SK-N-SH treated with all-trans-retinoic acid at 6 μM for 48 hours (cell line): ENCODE measurements at regions not wholly inside any gene's neighbourhood (a gene's known extent, or its start where the extent isn't known, plus 50 kb on each side); places are given as distances from the start of the nearest gene placed in this dataset.

Source experiments
- RARB ChIP-seq: fragments of 250-450 bp; sonication (Bioruptor Pico); IDR thresholded peaks from 2 replicates; pipeline ENCODE4 v1.8.0; 2021; ENCODE audit warnings: mild to moderate bottlenecking, moderate library complexity
- SNAI2 ChIP-seq: fragments of 250-450 bp; sonication (Bioruptor Pico); IDR thresholded peaks from 2 replicates; pipeline ENCODE4 v1.5.0; 2020; ENCODE audit warnings: mild to moderate bottlenecking, moderate library complexity
- TCF4 ChIP-seq: fragments of 250-450 bp; sonication (Bioruptor Pico); IDR thresholded peaks from 2 replicates; pipeline ENCODE4 v1.8.0; 2021; ENCODE audit warnings: mild to moderate bottlenecking, moderate library complexity, borderline replicate concordance
- ZC3H10 ChIP-seq: fragments of 250-450 bp; sonication (Bioruptor Pico); IDR thresholded peaks from 2 replicates; pipeline ENCODE4 v1.5.1; 2021; ENCODE audit warnings: mild to moderate bottlenecking, moderate library complexity
- ZFP30 ChIP-seq: fragments of 450-650 bp; formaldehyde crosslinking; IDR thresholded peaks from 2 replicates; pipeline ENCODE4 v1.5.0; 2022; ENCODE audit warnings: mild to moderate bottlenecking, moderate library complexity
- ZNF70 ChIP-seq: fragments of 450-650 bp; formaldehyde crosslinking; IDR thresholded peaks from 2 replicates; pipeline ENCODE4 v1.5.0; 2020; ENCODE audit warnings: mild to moderate bottlenecking, moderate library complexity
- ZNF8 ChIP-seq: fragments of 450-650 bp; formaldehyde crosslinking; IDR thresholded peaks from 2 replicates; pipeline ENCODE4 v1.5.0; 2020; ENCODE audit warnings: mild to moderate bottlenecking, moderate library complexity
- TF ChIP-seq, protein P1 (sequence below): fragments of 250-450 bp; sonication (Bioruptor Pico); IDR thresholded peaks from 2 replicates; pipeline ENCODE4 v1.8.0; 2020; ENCODE audit warnings: mild to moderate bottlenecking, moderate library complexity, borderline replicate concordance
- TF ChIP-seq, protein P2 (sequence below): fragments of 250-450 bp; sonication (Bioruptor Pico); IDR thresholded peaks from 2 replicates; pipeline ENCODE4 v1.5.1; 2020; ENCODE audit warnings: low read depth, mild to moderate bottlenecking, moderate library complexity

DNA sequence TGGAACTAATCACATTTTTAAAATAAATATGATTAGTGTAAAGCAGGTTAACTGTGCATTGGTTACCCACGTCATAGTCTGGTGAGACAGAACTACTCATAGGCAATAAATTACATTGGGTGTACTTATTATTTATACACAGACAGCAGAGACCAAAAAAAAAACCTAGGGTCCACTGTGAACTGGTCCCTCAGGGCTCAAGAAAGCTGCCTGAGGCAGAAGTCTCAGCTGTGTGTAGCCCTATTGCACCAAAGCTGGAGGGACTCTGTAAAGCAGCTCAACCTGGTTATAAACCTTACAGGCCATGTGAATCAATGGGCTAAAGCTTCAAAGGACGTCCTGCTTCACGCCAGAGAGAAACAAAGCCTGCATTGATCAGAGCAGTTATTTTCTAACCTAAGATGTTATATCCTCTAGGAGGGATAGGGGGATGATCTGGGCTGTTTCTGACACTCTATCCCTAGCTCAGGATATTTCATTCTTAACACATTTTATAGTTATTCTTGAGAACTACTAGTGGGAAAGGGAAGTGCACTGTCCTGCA, 432.2 kb upstream of the ANO3 start:
- no peak for TF ChIP-seq ZFP30 (CRISPR knock-in tag)
- TF ChIP-seq TCF4 (CRISPR knock-in tag): no peak
- TF ChIP-seq, protein P1, sequence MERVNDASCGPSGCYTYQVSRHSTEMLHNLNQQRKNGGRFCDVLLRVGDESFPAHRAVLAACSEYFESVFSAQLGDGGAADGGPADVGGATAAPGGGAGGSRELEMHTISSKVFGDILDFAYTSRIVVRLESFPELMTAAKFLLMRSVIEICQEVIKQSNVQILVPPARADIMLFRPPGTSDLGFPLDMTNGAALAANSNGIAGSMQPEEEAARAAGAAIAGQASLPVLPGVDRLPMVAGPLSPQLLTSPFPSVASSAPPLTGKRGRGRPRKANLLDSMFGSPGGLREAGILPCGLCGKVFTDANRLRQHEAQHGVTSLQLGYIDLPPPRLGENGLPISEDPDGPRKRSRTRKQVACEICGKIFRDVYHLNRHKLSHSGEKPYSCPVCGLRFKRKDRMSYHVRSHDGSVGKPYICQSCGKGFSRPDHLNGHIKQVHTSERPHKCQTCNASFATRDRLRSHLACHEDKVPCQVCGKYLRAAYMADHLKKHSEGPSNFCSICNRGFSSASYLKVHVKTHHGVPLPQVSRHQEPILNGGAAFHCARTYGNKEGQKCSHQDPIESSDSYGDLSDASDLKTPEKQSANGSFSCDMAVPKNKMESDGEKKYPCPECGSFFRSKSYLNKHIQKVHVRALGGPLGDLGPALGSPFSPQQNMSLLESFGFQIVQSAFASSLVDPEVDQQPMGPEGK (CRISPR knock-in tag): no peak
- TF ChIP-seq RARB: no peak
- no peak for TF ChIP-seq ZNF8 (CRISPR knock-in tag)
- no peak for TF ChIP-seq ZC3H10 (CRISPR knock-in tag)
- TF ChIP-seq ZNF70: no peak
- TF ChIP-seq, protein P2, sequence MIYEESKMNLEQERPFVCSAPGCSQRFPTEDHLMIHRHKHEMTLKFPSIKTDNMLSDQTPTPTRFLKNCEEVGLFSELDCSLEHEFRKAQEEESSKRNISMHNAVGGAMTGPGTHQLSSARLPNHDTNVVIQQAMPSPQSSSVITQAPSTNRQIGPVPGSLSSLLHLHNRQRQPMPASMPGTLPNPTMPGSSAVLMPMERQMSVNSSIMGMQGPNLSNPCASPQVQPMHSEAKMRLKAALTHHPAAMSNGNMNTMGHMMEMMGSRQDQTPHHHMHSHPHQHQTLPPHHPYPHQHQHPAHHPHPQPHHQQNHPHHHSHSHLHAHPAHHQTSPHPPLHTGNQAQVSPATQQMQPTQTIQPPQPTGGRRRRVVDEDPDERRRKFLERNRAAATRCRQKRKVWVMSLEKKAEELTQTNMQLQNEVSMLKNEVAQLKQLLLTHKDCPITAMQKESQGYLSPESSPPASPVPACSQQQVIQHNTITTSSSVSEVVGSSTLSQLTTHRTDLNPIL (CRISPR knock-in tag): no peak
- no peak for TF ChIP-seq SNAI2
